IMR-90 (cell line): ENCODE measurements at regions not wholly inside any gene's neighbourhood (a gene's known extent, or its start where the extent isn't known, plus 50 kb on each side); places are given as distances from the start of the nearest gene placed in this dataset.

Experiments used
- ATAC-seq: fragments of 200-7000 bp; cut with Tn5 transposase; 2 replicates; pipeline ENCODE4 v1.9.1; 2020; ENCODE audit warnings: low read depth, mild to moderate bottlenecking, moderate library complexity
- BruUV-seq: library from RNA; stranded (reverse); fragments of 400-500 nt; replicated peaks from 2 replicates; lab custom pipeline; 2021; lab: Mats Ljungman, UMichigan
- CTCF ChIA-PET: fragments of 300-600 bp; formaldehyde crosslinking; extraction: SDS; loops from one replicate; lab custom pipeline; 2021; ENCODE audit warnings: antibody characterized with exemption; lab: Yijun Ruan, JAX
- POLR2A ChIA-PET: fragments of 300-600 bp; sonication (Branson Sonifier 250); formaldehyde crosslinking; loops from one replicate; lab custom pipeline; 2022; ENCODE audit warnings: antibody characterized with exemption; ENCODE audit not compliant: unreplicated experiment; lab: Charles Lee
- DNase-seq: peaks from one replicate; pipeline ENCODE4 v3.0.0; 2013
- H2AFZ ChIP-seq: replicated peaks from 2 replicates; pipeline ENCODE3; 2013; ENCODE audit warnings: low read length, mild to moderate bottlenecking; ENCODE audit not compliant: poor library complexity
- H2AK5ac ChIP-seq: 2 replicates; pipeline ENCODE4 v1.6.1; 2013; ENCODE audit warnings: low read depth, low read length, inconsistent platforms
- H2AK9ac ChIP-seq: replicated peaks from 2 replicates; pipeline ENCODE3; 2013; ENCODE audit warnings: mild to moderate bottlenecking, low read depth, low read length, moderate library complexity; ENCODE audit not compliant: poor library complexity
- H2BK120ac ChIP-seq: 2 replicates; pipeline ENCODE4 v1.6.1; 2013; ENCODE audit warnings: low read depth, low read length, inconsistent platforms
- H2BK15ac ChIP-seq: 3 replicates; pipeline ENCODE4 v1.6.1; 2013; ENCODE audit warnings: low read depth, low read length, inconsistent platforms
- H2BK20ac ChIP-seq: 2 replicates; pipeline ENCODE4 v1.6.1; 2013; ENCODE audit warnings: low read depth, mild to moderate bottlenecking, inconsistent platforms, low read length, moderate library complexity
- H2BK5ac ChIP-seq: 2 replicates; pipeline ENCODE4 v1.6.1; 2013; ENCODE audit warnings: mild to moderate bottlenecking, low read depth, low read length, inconsistent platforms; ENCODE audit not compliant: poor library complexity, severe bottlenecking
- H3K14ac ChIP-seq: replicated peaks from 2 replicates; pipeline ENCODE4 v1.6.1; 2013; ENCODE audit warnings: low read depth, low read length, inconsistent platforms
- H3K18ac ChIP-seq: 2 replicates; pipeline ENCODE4 v1.6.1; 2013; ENCODE audit warnings: low read depth, low read length, control low read depth
- H3K23ac ChIP-seq: 2 replicates; pipeline ENCODE4 v1.6.1; 2013; ENCODE audit warnings: low read depth, low read length, inconsistent platforms
- H3K27ac ChIP-seq: 2 replicates; pipeline ENCODE4 v1.5.1; 2013; ENCODE audit warnings: mild to moderate bottlenecking, control low read depth, low read length; ENCODE audit not compliant: insufficient read depth
- H3K27me3 ChIP-seq: 2 replicates; pipeline ENCODE4 v1.6.1; 2013; ENCODE audit warnings: low read length; ENCODE audit not compliant: control insufficient read depth, insufficient read depth
- H3K36me3 ChIP-seq: 2 replicates; pipeline ENCODE4 v1.6.1; 2013; ENCODE audit warnings: low read length, mixed read lengths; ENCODE audit not compliant: control insufficient read depth, insufficient read depth
- H3K4ac ChIP-seq: 2 replicates; pipeline ENCODE4 v1.6.1; 2013; ENCODE audit warnings: low read depth, low read length, inconsistent platforms
- H3K4me1 ChIP-seq: 2 replicates; pipeline ENCODE4 v1.6.1; 2013; ENCODE audit warnings: low read length, mixed read lengths; ENCODE audit not compliant: control insufficient read depth, insufficient read depth
- H3K4me2 ChIP-seq: 2 replicates; pipeline ENCODE4 v1.6.1; 2013; ENCODE audit warnings: low read depth, mild to moderate bottlenecking, control low read depth, low read length, moderate library complexity
- H3K4me3 ChIP-seq: 2 replicates; pipeline ENCODE4 v1.5.1; 2013; ENCODE audit warnings: low read depth, mild to moderate bottlenecking, control low read depth, low read length, moderate library complexity; ENCODE audit not compliant: insufficient read depth
- H3K56ac ChIP-seq: 2 replicates; pipeline ENCODE4 v1.6.1; 2013; ENCODE audit warnings: low read length, inconsistent platforms; ENCODE audit not compliant: insufficient read depth; ENCODE audit errors: extremely low read depth
- H3K79me1 ChIP-seq, 2 experiments: 2 replicates each; pipeline ENCODE4 v1.6.1; 2013; ENCODE audit warnings: low read length in 2 of 2, inconsistent platforms in 1 of 2, low read depth in 1 of 2
- H3K9ac ChIP-seq: 2 replicates; pipeline ENCODE4 v1.6.1; 2013; ENCODE audit warnings: low read depth, low read length, control low read depth
- H3K9me1 ChIP-seq: 2 replicates; pipeline ENCODE4 v1.6.1; 2013; ENCODE audit warnings: low read length, inconsistent platforms; ENCODE audit not compliant: insufficient read depth
- H3K9me3 ChIP-seq: 2 replicates; pipeline ENCODE4 v1.6.1; 2013; ENCODE audit warnings: low read length; ENCODE audit not compliant: control insufficient read depth, insufficient read depth
- H4K20me1 ChIP-seq: 2 replicates; pipeline ENCODE4 v1.6.1; 2013; ENCODE audit warnings: low read length, inconsistent platforms; ENCODE audit not compliant: insufficient read depth
- H4K5ac ChIP-seq: 2 replicates; pipeline ENCODE4 v1.6.1; 2013; ENCODE audit warnings: mild to moderate bottlenecking, low read depth, low read length, control low read depth
- H4K8ac ChIP-seq, 2 experiments: 2 replicates each; pipeline ENCODE4 v1.6.1; 2013; ENCODE audit warnings: low read depth in 2 of 2, low read length in 2 of 2, control low read depth in 1 of 2, inconsistent platforms in 1 of 2
- H4K91ac ChIP-seq: 2 replicates; pipeline ENCODE4 v1.6.1; 2013; ENCODE audit warnings: low read depth, low read length, inconsistent platforms; ENCODE audit not compliant: insufficient read depth
- CEBPB ChIP-seq: IDR thresholded peaks from 2 replicates; pipeline ENCODE4 v1.6.1; 2012; ENCODE audit warnings: low read depth, low read length, improper control_type of control experiment
- RFX5 ChIP-seq: IDR thresholded peaks from 2 replicates; pipeline ENCODE4 v1.8.0; 2012; ENCODE audit warnings: low read depth, mild to moderate bottlenecking, low read length, moderate library complexity
- WGBS, 2 experiments: methylation state at CpG; one replicate each; pipeline versions ENCODE4 v1.1.5 to v1.1.7; 2013; ENCODE audit warnings: missing lambda C conversion rate in 2 of 2; ENCODE audit not compliant: insufficient read length in 1 of 2; ENCODE audit errors: extremely low coverage in 2 of 2; 5-methylcytosine and 5-hydroxymethylcytosine counted together
- dilution Hi-C: fragments of 300-500 bp; cut with HindIII; formaldehyde crosslinking; loops from one replicate; pipeline ENCODE4 v1.14.3; 2018; ENCODE audit warnings: low sequenced_read_pairs; ENCODE audit not compliant: unreplicated experiment
- in situ Hi-C: fragments of 300-500 bp; cut with MboI; formaldehyde crosslinking; loops from 3 replicates; pipeline ENCODE4 v1.14.3; 2019; ENCODE audit warnings: low sequenced_read_pairs, inconsistent platforms, mixed read lengths
- intact Hi-C: fragments of 100-400 bp; cut with micrococcal nuclease; formaldehyde crosslinking; loops from 2 replicates; pipeline ENCODE4 v1.10.0; 2022
- TF ChIP-seq, protein P1 (sequence below): fragments of 150-350 bp; IDR thresholded peaks from 2 replicates; pipeline ENCODE4 v1.6.1; 2016; ENCODE audit warnings: low read depth, mild to moderate bottlenecking, low read length, moderate library complexity, borderline replicate concordance

DNA sequence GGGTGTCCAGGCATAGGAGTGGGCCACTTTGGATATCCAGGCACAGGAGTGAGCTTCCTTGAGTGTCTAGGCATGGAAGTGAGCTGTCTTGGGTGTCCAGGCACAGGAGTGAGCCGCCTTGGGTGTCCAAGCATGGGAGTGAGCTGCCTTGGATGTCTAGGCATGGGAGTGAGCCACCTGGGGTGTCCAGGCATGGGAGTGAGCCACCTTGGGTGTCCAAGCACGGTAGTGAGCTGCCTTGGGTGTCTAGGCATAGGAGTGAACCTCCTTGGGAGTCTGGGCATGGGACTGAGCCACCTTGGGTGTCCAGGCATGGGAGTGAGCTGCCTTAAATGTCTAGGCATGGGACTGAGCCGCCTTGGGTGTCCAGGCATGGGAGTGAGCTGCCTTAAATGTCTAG, 146.3 kb downstream of the C1orf94 start:
- Histone ChIP-seq H2AK5ac (no peak overlapping the region), H3K14ac (no peak overlapping the region), H2BK120ac (no peak overlapping the region), H3K36me3 (no peaks in the 10 kb centered on the region), H3K9me3 (peaks cover 20% of the 10 kb centered on the region), H3K79me1 (no peaks in the 10 kb centered on the region), H3K4me3 (no peak overlapping the region), H2AFZ (no peak overlapping the region), H4K5ac (no peak overlapping the region), H3K27me3 (no peaks in the 10 kb centered on the region), H4K91ac (no peak overlapping the region), H3K9me1 (no peaks in the 10 kb centered on the region), H2AK9ac (no peak overlapping the region), H2BK20ac (no peak overlapping the region), H3K9ac (no peak overlapping the region), H3K23ac (no peak overlapping the region), H3K27ac (no peak overlapping the region), H2BK15ac (no peak overlapping the region), H4K20me1 (no peaks in the 10 kb centered on the region), H3K4me1 (no peaks in the 10 kb centered on the region), H3K56ac (no peak overlapping the region), H4K8ac (no peak overlapping the region), H3K18ac (no peak overlapping the region), H3K4ac (no peak overlapping the region), H2BK5ac (no peak overlapping the region), H3K4me2 (no peak overlapping the region)
- dilution Hi-C loops: no loop called here
- intact Hi-C loops: no loop called here
- ATAC-seq: no peak
- in situ Hi-C loops: no loop called here
- no TSS peak for BruUV-seq
- ChIA-PET POLR2A (no interaction called here), CTCF (no interaction called here)
- no peak for DNase-seq
- WGBS, 2 experiments: no CpG with 5 or more reads among the region's 3 CpGs
- TF ChIP-seq RFX5 (no peak), CEBPB (no peak)
- TF ChIP-seq, protein P1, sequence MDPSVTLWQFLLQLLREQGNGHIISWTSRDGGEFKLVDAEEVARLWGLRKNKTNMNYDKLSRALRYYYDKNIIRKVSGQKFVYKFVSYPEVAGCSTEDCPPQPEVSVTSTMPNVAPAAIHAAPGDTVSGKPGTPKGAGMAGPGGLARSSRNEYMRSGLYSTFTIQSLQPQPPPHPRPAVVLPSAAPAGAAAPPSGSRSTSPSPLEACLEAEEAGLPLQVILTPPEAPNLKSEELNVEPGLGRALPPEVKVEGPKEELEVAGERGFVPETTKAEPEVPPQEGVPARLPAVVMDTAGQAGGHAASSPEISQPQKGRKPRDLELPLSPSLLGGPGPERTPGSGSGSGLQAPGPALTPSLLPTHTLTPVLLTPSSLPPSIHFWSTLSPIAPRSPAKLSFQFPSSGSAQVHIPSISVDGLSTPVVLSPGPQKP: no peak
